CD4-positive, alpha-beta T cell (primary cell): ENCODE measurements at regions not wholly inside any gene's neighbourhood (a gene's known extent, or its start where the extent isn't known, plus 50 kb on each side); places are given as distances from the start of the nearest gene placed in this dataset.

ENCODE experiments used
- ATAC-seq: fragments of 200-7000 bp; cut with Tn5 transposase; one replicate; pipeline ENCODE4 v1.10.0; 2022; ENCODE audit warnings: mild to moderate bottlenecking; ENCODE audit not compliant: poor library complexity
- CTCF ChIA-PET: fragments of 350-600 bp; sonication (Branson Sonifier 250); formaldehyde crosslinking; loops from one replicate; lab custom pipeline; 2021; ENCODE audit warnings: antibody characterized with exemption, inconsistent platforms; lab: Charles Lee
- POLR2A ChIA-PET: fragments of 350-600 bp; sonication (Branson Sonifier 250); formaldehyde crosslinking; loops from one replicate; lab custom pipeline; 2021; ENCODE audit warnings: antibody characterized with exemption, inconsistent platforms; lab: Charles Lee
- DNase-seq, 14 experiments: peaks; one replicate each; pipeline ENCODE4 v3.0.0-alpha.2; 2013 to 2020; ENCODE audit warnings: mixed read lengths in 2 of 14
- H3K27ac ChIP-seq, 2 donors: one replicate each; pipeline versions ENCODE4 v1.5.1 to v1.7.0; 2013; ENCODE audit warnings: low read length in 2 of 2, low read depth in 1 of 2, mild to moderate bottlenecking in 1 of 2
- H3K27me3 ChIP-seq, 2 experiments: 1 replicate in 1 of 2; 2 replicates in 1 of 2; pipeline versions ENCODE4 v1.6.1 to v1.7.0; 2013; ENCODE audit warnings: low read length in 2 of 2, control low read depth in 1 of 2, mild to moderate bottlenecking in 1 of 2, moderate library complexity in 1 of 2; ENCODE audit not compliant: insufficient read depth in 2 of 2, control insufficient read depth in 1 of 2
- H3K36me3 ChIP-seq: one replicate; pipeline ENCODE4 v1.6.1; 2013; ENCODE audit warnings: low read length, control low read depth; ENCODE audit not compliant: insufficient read depth
- H3K4me1 ChIP-seq: one replicate; pipeline ENCODE4 v1.6.1; 2013; ENCODE audit warnings: low read length, control low read depth; ENCODE audit not compliant: insufficient read depth
- H3K4me3 ChIP-seq: one replicate; pipeline ENCODE4 v1.5.1; 2013; ENCODE audit warnings: mild to moderate bottlenecking, low read length, moderate library complexity
- H3K9me3 ChIP-seq, 2 experiments: 1 replicate in 1 of 2; 2 replicates in 1 of 2; pipeline versions ENCODE4 v1.6.1 to v1.7.0; 2013; ENCODE audit warnings: low read length in 2 of 2, mild to moderate bottlenecking in 2 of 2, control low read depth in 1 of 2, moderate library complexity in 1 of 2; ENCODE audit not compliant: control insufficient read depth in 1 of 2, insufficient read depth in 1 of 2
- H3K27ac Mint-ChIP-seq: one replicate; pipeline ENCODE4 v1.8.0; 2020; ENCODE audit warnings: mixed read lengths
- H3K27me3 Mint-ChIP-seq: one replicate; pipeline ENCODE4 v1.8.0; 2021; ENCODE audit warnings: mixed read lengths
- H3K36me3 Mint-ChIP-seq: one replicate; pipeline ENCODE4 v1.8.0; 2021; ENCODE audit warnings: low read depth, mixed read lengths
- H3K4me1 Mint-ChIP-seq: one replicate; pipeline ENCODE4 v1.8.0; 2021; ENCODE audit warnings: low read depth, mixed read lengths
- H3K4me3 Mint-ChIP-seq: one replicate; pipeline ENCODE4 v1.8.0; 2020; ENCODE audit warnings: mild to moderate bottlenecking, mixed read lengths
- H3K9me3 Mint-ChIP-seq: one replicate; pipeline ENCODE4 v1.8.0; 2020; ENCODE audit warnings: mixed read lengths
- CTCF ChIP-seq: fragments of 200-600 bp; IDR thresholded peaks from one replicate; pipeline ENCODE4 v1.8.0; 2022; ENCODE audit warnings: antibody characterized with exemption, mild to moderate bottlenecking
- intact Hi-C, 2 experiments: fragments of 100-400 bp; cut with DNase I in 1 of 2; cut with micrococcal nuclease in 1 of 2; formaldehyde crosslinking; loops; one replicate each; pipeline versions ENCODE4 v1.15.1 to v1.9.0; 2023 to 2025; cut with DNase I, micrococcal nuclease

GRCh38 chrY:8488955-8489354, 848.3 kb upstream of the TSPY4 start:
- H3K4me3 ChIP-seq, result no peak overlapping the region
- H3K27ac ChIP-seq, result no peak overlapping the region
- H3K9me3 Mint-ChIP-seq, result no peaks in the 10 kb centered on the region
- no peak for TF ChIP-seq CTCF
- ATAC-seq (no peak), DNase-seq (no peak)
- H3K27me3 Mint-ChIP-seq, result no peaks in the 10 kb centered on the region
- H3K9me3 ChIP-seq, result no peaks in the 10 kb centered on the region
- H3K4me3 Mint-ChIP-seq, result no peak overlapping the region
- no peaks in the 10 kb centered on the region for H3K36me3 Mint-ChIP-seq
- no peak overlapping the region for H3K27ac Mint-ChIP-seq
- no peaks in the 10 kb centered on the region for H3K4me1 ChIP-seq
- CTCF ChIA-PET, result no interaction called here
- no peaks in the 10 kb centered on the region for H3K27me3 ChIP-seq
- intact Hi-C loops, result no loop called here
- H3K4me1 Mint-ChIP-seq, result no peaks in the 10 kb centered on the region
- no peaks in the 10 kb centered on the region for H3K36me3 ChIP-seq
- POLR2A ChIA-PET, result no interaction called here

GRCh38 chrY:8489880-8490630, 847.2 kb upstream of the TSPY4 start:
- ATAC-seq (no peak), DNase-seq (no peak)
- no peaks in the 10 kb centered on the region for H3K27me3 Mint-ChIP-seq
- no peak overlapping the region for H3K4me3 Mint-ChIP-seq
- Histone ChIP-seq H3K9me3 (no peaks in the 10 kb centered on the region), H3K36me3 (no peaks in the 10 kb centered on the region), H3K4me3 (no peak overlapping the region), H3K27ac (no peak overlapping the region), H3K27me3 (no peaks in the 10 kb centered on the region), H3K4me1 (no peaks in the 10 kb centered on the region)
- H3K36me3 Mint-ChIP-seq, result no peaks in the 10 kb centered on the region
- CTCF ChIA-PET, result no interaction called here
- TF ChIP-seq CTCF, result no peak
- POLR2A ChIA-PET, result no interaction called here
- H3K9me3 Mint-ChIP-seq, result no peaks in the 10 kb centered on the region
- H3K27ac Mint-ChIP-seq, result no peak overlapping the region
- H3K4me1 Mint-ChIP-seq, result no peaks in the 10 kb centered on the region
- intact Hi-C loops, result no loop called here

- no peaks in the 10 kb centered on the region for H3K4me1 Mint-ChIP-seq
- no peak for ATAC-seq
- no peaks in the 10 kb centered on the region for H3K9me3 ChIP-seq
- H3K36me3 ChIP-seq, result no peaks in the 10 kb centered on the region
- no peaks in the 10 kb centered on the region for H3K4me1 ChIP-seq
- no peaks in the 10 kb centered on the region for H3K27me3 ChIP-seq
- ChIA-PET CTCF (no interaction called here), POLR2A (no interaction called here)
- intact Hi-C loops, result no loop called here
- no peak for DNase-seq
- no peak overlapping the region for H3K27ac ChIP-seq
- H3K4me3 ChIP-seq, result no peak overlapping the region
- H3K27me3 Mint-ChIP-seq, result no peaks in the 10 kb centered on the region
- TF ChIP-seq CTCF, result no peak
- no peaks in the 10 kb centered on the region for H3K9me3 Mint-ChIP-seq
- H3K36me3 Mint-ChIP-seq, result no peaks in the 10 kb centered on the region
- no peak overlapping the region for H3K27ac Mint-ChIP-seq
- no peak overlapping the region for H3K4me3 Mint-ChIP-seq
Measured at GRCh38 chrY:8494396-8494795, 842.9 kb upstream of the TSPY4 start.
